Endothelial cell of umbilical vein (primary cell): ENCODE measurements at regions not wholly inside any gene's neighbourhood (a gene's known extent, or its start where the extent isn't known, plus 50 kb on each side); places are given as distances from the start of the nearest gene placed in this dataset.
A peak's percentile ranks its signal among the peaks of the same experiment; 100 is the strongest.

ENCODE experiments used
- BruUV-seq: library from RNA; stranded (reverse); fragments of 400-500 nt; replicated peaks from 2 replicates; lab custom pipeline; 2021; lab: Mats Ljungman, UMichigan
- CTCF ChIA-PET: fragments of 300-600, 350-600 bp; sonication (Branson Sonifier 250); formaldehyde crosslinking; loops from one replicate; lab custom pipeline; 2021; ENCODE audit warnings: antibody characterized with exemption, inconsistent platforms; lab: Charles Lee
- POLR2A ChIA-PET: fragments of 300-600, 350-600 bp; sonication (Branson Sonifier 250); formaldehyde crosslinking; loops from one replicate; lab custom pipeline; 2021; ENCODE audit warnings: antibody characterized with exemption, inconsistent platforms; lab: Charles Lee
- DNase-seq: peaks from one replicate; pipeline ENCODE4 v3.0.0-alpha.2; 2011; ENCODE audit warnings: low read depth, low spot score
- FAIRE-seq: peaks from 2 replicates; lab custom pipeline; 2011; peaks lifted over from hg19 to GRCh38; lab: Jason Lieb, UNC
- H2AFZ ChIP-seq: 2 replicates; pipeline ENCODE4 v1.6.0; 2012; ENCODE audit warnings: low read depth, low read length, control low read depth, inconsistent platforms
- H3K27ac ChIP-seq: 2 replicates; pipeline ENCODE4 v1.5.1; 2011; ENCODE audit warnings: low read depth, mild to moderate bottlenecking, control low read depth, low read length, moderate library complexity; ENCODE audit not compliant: insufficient read depth
- H3K27me3 ChIP-seq, 2 experiments: 2 replicates each; pipeline versions ENCODE4 v1.6.0 to v1.6.1; 2011; ENCODE audit warnings: low read length in 2 of 2, mixed read lengths in 1 of 2; ENCODE audit not compliant: control insufficient read depth in 2 of 2, insufficient read depth in 2 of 2
- H3K36me3 ChIP-seq, 2 experiments: 2 replicates in 1 of 2; 3 replicates in 1 of 2; pipeline ENCODE4 v1.5.1; 2011; ENCODE audit warnings: low read length in 2 of 2, mild to moderate bottlenecking in 1 of 2, moderate library complexity in 1 of 2; ENCODE audit not compliant: control insufficient read depth in 2 of 2, insufficient read depth in 2 of 2; ENCODE audit errors: extremely low read depth in 1 of 2
- H3K4me1 ChIP-seq: 3 replicates; pipeline ENCODE4 v1.5.1; 2011; ENCODE audit warnings: mild to moderate bottlenecking, low read length; ENCODE audit not compliant: control insufficient read depth, insufficient read depth; ENCODE audit errors: extremely low read depth
- H3K4me2 ChIP-seq: 2 replicates; pipeline ENCODE4 v1.6.1; 2011; ENCODE audit warnings: low read length, control low read depth, mixed read lengths; ENCODE audit not compliant: insufficient read depth
- H3K4me3 ChIP-seq, 3 experiments: fragments of 200-600 bp in 1 of 3; sonication (generic), shearing (Covaris generic) in 1 of 3; replicated peaks in 1 of 3; 2 replicates each; pipeline ENCODE4 v1.5.1; 2011 to 2016; ENCODE audit warnings: control low read depth in 3 of 3, low read length in 3 of 3, mild to moderate bottlenecking in 2 of 3, inconsistent platforms in 1 of 3, low read depth in 1 of 3, moderate library complexity in 1 of 3; ENCODE audit not compliant: insufficient read depth in 1 of 3
- H3K79me2 ChIP-seq: 2 replicates; pipeline ENCODE4 v1.6.0; 2012; ENCODE audit warnings: low read length, inconsistent platforms; ENCODE audit not compliant: control insufficient read depth, insufficient read depth
- H3K9ac ChIP-seq: replicated peaks from 2 replicates; pipeline ENCODE3; 2011; ENCODE audit warnings: low read length, control low read depth; ENCODE audit not compliant: insufficient read depth; ENCODE audit errors: extremely low read depth
- H3K9me1 ChIP-seq: replicated peaks from 3 replicates; pipeline ENCODE4 v1.6.0; 2011; ENCODE audit warnings: mild to moderate bottlenecking, low read length; ENCODE audit not compliant: control insufficient read depth, insufficient read depth; ENCODE audit errors: extremely low read depth
- H3K9me3 ChIP-seq: replicated peaks from 2 replicates; pipeline ENCODE4 v1.5.1; 2012; ENCODE audit warnings: low read length, inconsistent platforms; ENCODE audit not compliant: control insufficient read depth, insufficient read depth
- H4K20me1 ChIP-seq: replicated peaks from 2 replicates; pipeline ENCODE3; 2011; ENCODE audit warnings: mild to moderate bottlenecking, low read length; ENCODE audit not compliant: control insufficient read depth, insufficient read depth; ENCODE audit errors: extremely low read depth
- EZH2 ChIP-seq: IDR thresholded peaks from 2 replicates; pipeline ENCODE4 v1.6.1; 2012; ENCODE audit warnings: borderline replicate concordance, low read depth, mild to moderate bottlenecking, moderate library complexity, low read length, inconsistent platforms; ENCODE audit not compliant: severe bottlenecking
- FOS ChIP-seq: IDR thresholded peaks from 2 replicates; pipeline ENCODE4 v1.6.1; 2011; ENCODE audit warnings: mild to moderate bottlenecking, low read length, moderate library complexity, borderline replicate concordance; ENCODE audit not compliant: insufficient read depth
- GATA2 ChIP-seq: IDR thresholded peaks from 2 replicates; pipeline ENCODE4 v1.7.0; 2011; ENCODE audit warnings: low read depth, mild to moderate bottlenecking, moderate library complexity, mixed read lengths, low read length; ENCODE audit not compliant: insufficient read length, insufficient read depth
- JUN ChIP-seq: IDR thresholded peaks from 2 replicates; pipeline ENCODE4 v1.6.1; 2011; ENCODE audit warnings: borderline replicate concordance, low read depth; ENCODE audit not compliant: insufficient read length, insufficient read depth
- MAX ChIP-seq: IDR thresholded peaks from 2 replicates; pipeline ENCODE4 v1.6.1; 2011; ENCODE audit not compliant: insufficient read depth, insufficient read length
- MYC ChIP-seq: IDR thresholded peaks from one replicate; pipeline ENCODE4 v1.6.1; 2011; ENCODE audit warnings: mild to moderate bottlenecking, low read depth, low read length
- POLR2A ChIP-seq: IDR thresholded peaks from 2 replicates; pipeline ENCODE4 v1.6.1; 2012; ENCODE audit warnings: low read depth, mild to moderate bottlenecking, control low read depth, low read length
- POLR2AphosphoS5 ChIP-seq: IDR thresholded peaks from 2 replicates; pipeline ENCODE4 v1.6.1; 2012; ENCODE audit warnings: low read depth, mild to moderate bottlenecking, control low read depth, low read length, moderate library complexity; ENCODE audit not compliant: insufficient read depth
- dilution Hi-C: fragments of 300-500 bp; cut with MboI; formaldehyde crosslinking; loops from one replicate; pipeline ENCODE4 v1.15.0; 2019; ENCODE audit warnings: low sequenced_read_pairs; ENCODE audit not compliant: extremely low pct_ligation_motif_present
- intact Hi-C: fragments of 100-400 bp; cut with micrococcal nuclease; formaldehyde crosslinking; loops from one replicate; pipeline ENCODE4 v1.10.0; 2022

- no peaks in the 10 kb centered on the region for H3K36me3 ChIP-seq
- no peak for TF ChIP-seq EZH2
- no peak for TF ChIP-seq JUN
- no peak for TF ChIP-seq MAX
- no peaks in the 10 kb centered on the region for H3K9me1 ChIP-seq
- H2AFZ ChIP-seq, result no peak overlapping the region
- dilution Hi-C loops, result no loop called here
- intact Hi-C loops, result no loop called here
- DNase-seq (no peak), FAIRE-seq (no peak)
- H3K9ac ChIP-seq, result no peak overlapping the region
- no peak overlapping the region for H3K4me2 ChIP-seq
- H3K4me1 ChIP-seq, result no peaks in the 10 kb centered on the region
- no peaks in the 10 kb centered on the region for H3K79me2 ChIP-seq
- no peak overlapping the region for H3K27ac ChIP-seq
- no peaks in the 10 kb centered on the region for H4K20me1 ChIP-seq
- no TSS peak for BruUV-seq
- no peaks in the 10 kb centered on the region for H3K27me3 ChIP-seq
- CTCF ChIA-PET, result no interaction called here
- H3K4me3 ChIP-seq, result no peak overlapping the region
- H3K9me3 ChIP-seq, result peaks cover 3% of the 10 kb centered on the region
- POLR2A ChIA-PET, result no interaction called here
Observed at GRCh38 chr1:2914702-2915101, 106.6 kb upstream of the ACTRT2 start.

GRCh38 chr1:2916153-2916552, 105.1 kb upstream of the ACTRT2 start:
- FAIRE-seq (no peak), DNase-seq (no peak)
- H3K9me1 ChIP-seq, result no peaks in the 10 kb centered on the region
- ChIA-PET POLR2A (no interaction called here), CTCF (no interaction called here)
- no peaks in the 10 kb centered on the region for H3K36me3 ChIP-seq
- H3K27ac ChIP-seq, result no peak overlapping the region
- H2AFZ ChIP-seq, result no peak overlapping the region
- no peak overlapping the region for H3K4me3 ChIP-seq
- H3K9ac ChIP-seq, result no peak overlapping the region
- H3K4me2 ChIP-seq, result no peak overlapping the region
- BruUV-seq, result no TSS peak
- no peaks in the 10 kb centered on the region for H3K79me2 ChIP-seq
- no peaks in the 10 kb centered on the region for H3K27me3 ChIP-seq
- no peaks in the 10 kb centered on the region for H3K4me1 ChIP-seq
- peaks cover 3% of the 10 kb centered on the region for H3K9me3 ChIP-seq
- TF ChIP-seq JUN (no peak), MAX (peak; percentile 25), POLR2A (no peak), MYC (no peak), FOS (no peak), GATA2 (no peak), POLR2AphosphoS5 (no peak)
- dilution Hi-C loops (no loop called here), intact Hi-C loops (no loop called here)
- H4K20me1 ChIP-seq, result no peaks in the 10 kb centered on the region
